ENCODE measurements at regions not wholly inside any gene's neighbourhood (a gene's known extent, or its start where the extent isn't known, plus 50 kb on each side); places are given as distances from the start of the nearest gene placed in this dataset.
"Not testable (repeated sequence)": the region's sequence is repeated elsewhere in the genome, so short reads cannot be mapped to it uniquely, and the experiment has no call there.

DNA sequence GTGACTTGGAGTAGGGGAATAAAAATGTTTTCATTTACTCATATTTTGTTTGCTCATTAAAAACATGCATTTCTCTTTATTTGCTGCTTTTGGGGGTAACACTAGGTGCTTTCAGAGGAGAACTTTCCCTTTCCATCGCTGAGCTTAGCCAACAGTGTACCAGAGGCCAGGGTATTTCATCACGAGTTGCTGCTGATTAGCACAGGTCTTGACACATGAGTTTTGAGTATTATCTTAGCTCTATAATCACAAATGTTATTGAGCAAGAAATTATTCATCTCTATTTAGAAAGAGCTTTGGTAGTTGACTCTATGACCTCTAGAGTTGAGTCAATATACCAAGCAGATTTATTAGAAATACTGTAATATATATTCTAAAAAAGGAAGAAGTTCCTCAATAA is 375.9 kb downstream of the NXPH1 start:
- Mint-ChIP-seq H3K27me3 (no peaks in the 10 kb centered on the region), H3K36me3 (ENCODE audit: low read depth) (no peaks in the 10 kb centered on the region), H3K4me1 (no peaks in the 10 kb centered on the region), H3K27ac (no peak overlapping the region), H3K4me3 (no peak overlapping the region), H3K9me3 (no peaks in the 10 kb centered on the region)
- no peak for DNase-seq
- ChIA-PET POLR2A (no interaction called here), CTCF (no interaction called here)

DNA sequence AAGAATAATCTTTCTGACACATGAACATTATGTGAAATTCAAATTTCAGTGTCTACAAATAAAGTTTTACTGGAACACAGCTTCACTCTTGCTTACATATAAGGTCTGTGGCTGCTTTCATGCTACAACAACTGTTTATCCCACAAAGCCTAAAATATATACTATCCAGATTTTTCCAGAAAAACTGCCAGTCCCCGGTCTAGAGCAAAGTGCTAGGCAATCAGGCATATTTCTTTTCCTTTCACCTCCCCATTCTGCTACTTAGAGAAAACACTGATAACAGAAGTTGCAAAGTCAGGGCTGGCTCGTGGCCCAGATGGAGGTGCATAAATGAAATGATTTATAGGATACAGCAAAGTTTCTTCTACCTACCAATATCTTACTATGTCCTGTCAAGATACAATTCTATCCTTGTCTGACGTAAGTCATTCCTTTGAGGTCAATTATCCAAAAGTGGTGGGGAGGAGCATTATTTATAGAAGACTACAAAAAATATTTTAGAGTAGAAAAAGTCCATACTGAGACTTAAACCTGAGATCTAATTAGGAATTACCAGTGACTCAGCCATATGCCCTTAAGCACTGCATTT is 384.1 kb downstream of the NXPH1 start:
- H3K9me3 Mint-ChIP-seq: no peaks in the 10 kb centered on the region
- no peaks in the 10 kb centered on the region for H3K4me1 Mint-ChIP-seq
- DNase-seq: no peak
- H3K27me3 Mint-ChIP-seq: no peaks in the 10 kb centered on the region
- H3K36me3 Mint-ChIP-seq (ENCODE audit: low read depth): no peaks in the 10 kb centered on the region
- no peak overlapping the region for H3K4me3 Mint-ChIP-seq
- CTCF ChIA-PET: no interaction called here
- POLR2A ChIA-PET: no interaction called here
- H3K27ac Mint-ChIP-seq: no peak overlapping the region

DNA sequence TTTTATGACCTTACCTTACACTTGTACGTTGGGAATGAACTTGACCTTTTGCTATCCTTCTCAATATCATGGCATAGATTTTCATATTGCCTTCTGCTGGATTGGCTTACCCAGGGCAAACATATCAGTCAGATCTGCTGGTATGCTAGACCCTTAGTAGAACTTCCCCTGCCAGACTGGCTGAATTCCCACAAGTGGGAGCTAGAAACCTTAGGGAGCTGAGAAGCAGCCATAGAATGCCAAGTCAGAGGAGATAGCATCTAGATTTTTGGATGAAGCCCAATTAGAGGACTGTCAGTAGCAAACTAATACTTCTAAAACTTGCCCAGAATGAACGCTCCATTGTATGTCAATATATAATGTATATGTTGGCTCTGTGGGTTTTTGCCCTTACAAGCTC is 385.0 kb downstream of the NXPH1 start:
- Mint-ChIP-seq H3K9me3 (no peaks in the 10 kb centered on the region), H3K4me1 (no peaks in the 10 kb centered on the region), H3K27me3 (no peaks in the 10 kb centered on the region), H3K36me3 (ENCODE audit: low read depth) (no peaks in the 10 kb centered on the region), H3K4me3 (no peak overlapping the region), H3K27ac (no peak overlapping the region)
- POLR2A ChIA-PET: no interaction called here
- DNase-seq: no peak
- CTCF ChIA-PET: no interaction called here

DNA sequence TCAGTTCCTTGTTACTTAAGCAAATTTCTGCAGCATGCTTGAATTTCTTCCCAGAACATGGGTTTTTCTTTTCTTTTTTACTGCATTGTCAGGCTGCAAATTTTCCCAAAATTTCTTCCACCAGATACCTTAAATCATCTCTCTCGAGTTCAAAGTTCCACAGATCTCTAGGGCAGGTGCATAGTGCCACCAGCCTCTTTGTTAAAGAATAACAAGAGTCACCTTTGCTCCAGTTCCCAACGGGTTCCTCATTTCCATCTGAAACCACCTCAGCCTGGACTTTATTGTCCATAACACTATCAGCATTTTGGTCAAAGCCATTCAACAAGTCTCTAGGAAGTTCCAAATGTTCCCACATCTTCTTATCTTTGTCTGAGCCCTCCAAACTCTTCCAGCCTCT is 389.2 kb downstream of the NXPH1 start:
- Mint-ChIP-seq H3K27me3 (no peaks in the 10 kb centered on the region), H3K4me1 (no peaks in the 10 kb centered on the region), H3K4me3 (no peak overlapping the region), H3K27ac (no peak overlapping the region), H3K9me3 (no peaks in the 10 kb centered on the region), H3K36me3 (ENCODE audit: low read depth) (no peaks in the 10 kb centered on the region)
- POLR2A ChIA-PET: no interaction called here
- DNase-seq: no peak
- CTCF ChIA-PET: no interaction called here

DNA sequence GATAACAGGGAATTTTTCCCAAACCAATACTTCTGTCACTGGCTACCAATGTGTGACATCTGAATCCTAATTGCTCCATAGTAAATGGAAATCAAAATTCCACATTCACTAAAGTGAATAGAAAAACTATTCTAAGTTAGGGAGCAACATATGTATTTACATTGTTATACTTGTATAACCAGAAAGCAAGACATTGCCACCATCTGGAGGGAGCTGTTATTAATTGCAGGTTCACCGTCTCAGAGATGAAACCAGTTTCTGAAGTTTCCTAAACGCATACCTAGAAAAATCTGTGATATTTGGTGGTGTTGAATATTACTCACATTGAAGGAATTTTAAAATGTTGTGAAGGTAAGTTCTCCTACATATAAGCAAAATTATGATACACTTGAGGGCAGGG is 390.1 kb downstream of the NXPH1 start:
- CTCF ChIA-PET: no interaction called here
- Mint-ChIP-seq H3K27me3 (no peaks in the 10 kb centered on the region), H3K4me1 (no peaks in the 10 kb centered on the region), H3K9me3 (no peaks in the 10 kb centered on the region), H3K27ac (no peak overlapping the region), H3K36me3 (ENCODE audit: low read depth) (no peaks in the 10 kb centered on the region), H3K4me3 (no peak overlapping the region)
- no peak for DNase-seq
- POLR2A ChIA-PET: no interaction called here

DNA sequence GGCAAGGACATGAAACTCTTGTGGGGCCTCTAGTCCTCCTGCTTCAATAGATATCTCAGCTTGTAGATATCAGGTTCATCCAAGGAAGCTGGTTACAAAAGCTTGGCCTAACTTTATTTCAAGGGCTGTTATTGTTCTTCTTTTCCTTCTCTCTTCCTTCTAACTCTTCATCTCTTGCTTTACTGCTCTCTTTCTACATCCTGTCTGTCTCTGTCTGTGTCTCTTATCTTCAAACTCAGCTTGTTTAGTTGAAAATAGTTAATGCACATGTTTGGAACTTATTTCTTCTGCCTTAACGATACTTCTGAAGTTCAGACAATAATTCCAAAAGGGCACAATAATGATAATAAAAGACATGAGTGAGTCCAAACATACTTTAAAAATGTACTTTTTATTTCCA is 393.9 kb downstream of the NXPH1 start:
- no peak for DNase-seq
- ChIA-PET CTCF (no interaction called here), POLR2A (no interaction called here)
- no peaks in the 10 kb centered on the region for H3K27me3 Mint-ChIP-seq
- H3K36me3 Mint-ChIP-seq (ENCODE audit: low read depth): no peaks in the 10 kb centered on the region
- H3K9me3 Mint-ChIP-seq: no peaks in the 10 kb centered on the region
- H3K4me3 Mint-ChIP-seq: no peak overlapping the region
- H3K4me1 Mint-ChIP-seq: no peaks in the 10 kb centered on the region
- no peak overlapping the region for H3K27ac Mint-ChIP-seq

DNA sequence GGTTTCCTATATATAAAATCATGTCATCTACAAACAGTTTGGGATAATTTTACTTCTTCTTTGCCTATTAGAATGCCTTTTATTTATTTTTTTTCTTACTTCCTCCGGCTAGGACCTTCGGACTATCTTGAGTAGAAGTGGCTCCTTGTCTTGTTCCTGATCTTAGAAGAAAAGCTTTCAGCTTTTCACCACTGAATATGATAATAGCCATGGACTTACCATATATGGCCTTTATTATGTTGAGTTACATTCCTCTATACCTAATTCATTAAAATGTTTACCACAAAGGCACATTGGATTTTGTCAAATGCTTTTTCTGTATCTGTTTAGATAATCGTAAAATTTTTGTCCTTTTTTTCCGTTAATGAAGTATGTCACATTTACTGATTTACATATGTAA is 395.7 kb downstream of the NXPH1 start:
- H3K27ac Mint-ChIP-seq: no peak overlapping the region
- CTCF ChIA-PET: no interaction called here
- H3K4me1 Mint-ChIP-seq: no peaks in the 10 kb centered on the region
- POLR2A ChIA-PET: no interaction called here
- H3K27me3 Mint-ChIP-seq: no peaks in the 10 kb centered on the region
- H3K4me3 Mint-ChIP-seq: no peak overlapping the region
- H3K9me3 Mint-ChIP-seq: peaks cover under 1% of the 10 kb centered on the region
- DNase-seq: no peak
- no peaks in the 10 kb centered on the region for H3K36me3 Mint-ChIP-seq (ENCODE audit: low read depth)

DNA sequence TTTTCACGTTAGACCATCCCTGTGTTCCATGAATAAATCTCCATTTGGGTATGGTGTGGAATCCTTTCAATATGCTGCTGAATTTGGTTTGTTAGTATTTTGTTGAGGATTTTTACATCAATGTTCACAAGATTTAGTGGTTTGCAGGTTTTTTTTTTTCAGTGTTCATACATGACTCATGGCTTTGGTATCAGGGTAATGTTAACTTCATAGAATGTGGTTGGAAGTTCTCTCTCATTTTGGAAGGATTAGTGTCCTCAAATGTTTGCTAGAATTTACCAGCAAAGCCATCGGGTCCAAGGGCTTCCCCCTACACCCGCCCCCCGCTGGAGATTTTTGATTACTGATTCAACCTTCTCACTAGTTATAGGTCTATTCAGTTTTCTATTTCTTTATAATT is 398.0 kb downstream of the NXPH1 start:
- DNase-seq: no peak
- Mint-ChIP-seq H3K27me3 (no peaks in the 10 kb centered on the region), H3K4me1 (no peaks in the 10 kb centered on the region), H3K36me3 (ENCODE audit: low read depth) (no peaks in the 10 kb centered on the region), H3K4me3 (no peak overlapping the region), H3K9me3 (peaks cover 4% of the 10 kb centered on the region), H3K27ac (no peak overlapping the region)
- ChIA-PET CTCF (no interaction called here), POLR2A (no interaction called here)

DNA sequence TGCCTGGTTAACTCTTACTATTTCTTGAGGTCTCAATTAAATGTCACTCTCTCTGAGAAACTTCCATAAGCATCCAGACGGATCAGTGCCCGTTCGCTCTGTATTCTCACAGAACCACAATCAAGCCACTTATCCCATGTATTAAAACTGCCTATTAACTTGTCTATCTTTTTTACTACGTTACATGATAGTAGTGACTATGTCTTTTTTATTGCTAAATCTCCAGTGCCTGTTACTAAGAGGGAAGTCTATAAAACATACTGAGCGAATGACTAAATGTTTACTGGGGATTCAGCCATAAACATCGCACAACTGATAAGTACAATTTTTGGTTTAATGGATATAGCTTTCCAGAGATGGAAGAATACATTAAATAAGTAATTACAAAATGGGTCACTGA is 399.9 kb downstream of the NXPH1 start:
- Mint-ChIP-seq H3K9me3 (peaks cover 4% of the 10 kb centered on the region), H3K27me3 (no peaks in the 10 kb centered on the region), H3K4me1 (no peaks in the 10 kb centered on the region), H3K4me3 (no peak overlapping the region), H3K27ac (no peak overlapping the region), H3K36me3 (ENCODE audit: low read depth) (no peaks in the 10 kb centered on the region)
- ChIA-PET POLR2A (no interaction called here), CTCF (no interaction called here)
- no peak for DNase-seq

DNA sequence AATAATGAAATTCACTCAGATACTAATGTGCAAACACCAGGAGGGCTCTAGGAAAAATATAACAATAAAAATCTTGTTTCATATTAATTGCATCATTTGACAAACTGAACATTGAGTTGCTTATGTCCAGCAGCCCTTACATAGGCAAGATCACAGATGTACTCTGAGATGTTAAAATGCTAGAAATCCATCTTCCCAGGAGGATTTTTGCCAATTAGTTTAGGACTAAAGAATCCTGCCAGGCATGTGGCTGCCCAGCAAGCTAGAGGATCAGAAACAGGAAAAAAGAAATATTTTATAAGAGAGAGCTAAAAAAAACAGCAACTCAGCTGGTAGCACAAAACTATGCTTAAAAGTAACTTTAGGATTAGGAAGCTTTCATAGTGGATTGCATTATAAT is 407.8 kb downstream of the NXPH1 start:
- ChIA-PET POLR2A (no interaction called here), CTCF (no interaction called here)
- Mint-ChIP-seq H3K4me1 (no peaks in the 10 kb centered on the region), H3K9me3 (no peaks in the 10 kb centered on the region), H3K27me3 (no peaks in the 10 kb centered on the region), H3K27ac (no peak overlapping the region), H3K4me3 (no peak overlapping the region), H3K36me3 (ENCODE audit: low read depth) (no peaks in the 10 kb centered on the region)
- no peak for DNase-seq

DNA sequence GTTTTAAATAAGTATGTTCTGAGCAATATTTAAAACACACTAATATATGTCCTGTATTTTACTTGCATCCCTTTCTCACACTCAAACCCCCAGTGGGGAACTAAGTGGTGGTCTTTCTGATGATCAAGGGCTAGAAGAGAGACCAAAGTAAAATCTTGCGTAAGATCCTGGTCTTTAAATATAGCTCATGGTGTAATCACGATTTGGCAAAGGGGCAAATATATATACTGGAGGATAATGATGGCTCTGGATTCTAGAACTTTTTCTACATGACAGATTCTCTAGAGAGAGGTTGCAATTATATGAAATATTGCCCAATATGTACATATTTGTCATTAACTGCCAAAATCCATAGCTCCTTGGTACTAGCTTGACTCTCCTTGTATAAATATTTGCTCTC is 438.3 kb downstream of the NXPH1 start:
- ChIA-PET CTCF (no interaction called here), POLR2A (no interaction called here)
- Mint-ChIP-seq H3K36me3 (ENCODE audit: low read depth) (no peaks in the 10 kb centered on the region), H3K4me3 (no peak overlapping the region), H3K9me3 (peaks cover 4% of the 10 kb centered on the region), H3K4me1 (no peaks in the 10 kb centered on the region), H3K27ac (no peak overlapping the region), H3K27me3 (no peaks in the 10 kb centered on the region)
- DNase-seq: no peak

DNA sequence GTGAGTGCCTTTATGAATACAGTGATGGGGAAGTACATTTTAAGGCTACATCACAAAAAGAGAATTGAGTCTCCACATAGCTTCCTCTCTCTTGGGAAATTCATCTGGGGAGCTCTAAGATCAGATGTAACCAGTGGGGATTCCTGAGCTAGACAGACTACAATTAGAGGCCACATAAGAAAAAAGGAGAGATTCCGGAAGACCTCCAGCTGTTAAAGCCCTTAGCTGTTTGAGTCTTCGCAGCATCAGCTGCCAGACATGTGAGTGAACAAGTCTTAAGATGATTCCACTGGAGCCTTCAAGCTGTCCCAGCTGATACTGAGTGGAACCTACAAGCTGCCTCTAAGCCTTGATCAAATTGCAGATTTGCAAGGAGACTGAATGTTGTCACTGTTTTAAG is 448.5 kb downstream of the NXPH1 start:
- CTCF ChIA-PET: no interaction called here

DNA sequence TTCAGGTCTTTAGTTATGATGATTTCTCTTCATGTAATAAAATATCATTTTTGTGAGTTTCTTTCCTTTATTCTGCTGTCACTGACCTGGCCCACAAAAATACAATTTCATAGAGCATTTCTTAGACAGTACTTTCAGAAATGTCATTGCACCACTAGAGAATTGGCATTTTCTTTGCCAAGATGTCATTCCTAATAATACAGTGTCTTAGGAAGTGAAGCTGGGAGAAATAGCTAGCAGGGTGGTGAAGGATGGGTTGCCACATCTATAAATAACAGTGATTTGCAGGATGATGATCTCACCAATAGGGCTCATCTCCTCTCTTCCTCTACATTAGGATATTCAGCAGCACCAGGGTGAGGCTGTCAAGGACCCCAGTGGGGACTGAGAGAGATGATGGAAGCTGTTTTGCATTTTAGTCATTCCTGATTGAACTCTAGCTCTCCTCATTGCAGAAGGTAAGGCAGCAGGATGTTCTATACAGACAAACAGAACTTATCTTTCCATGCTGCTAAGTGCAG is 452.1 kb downstream of the NXPH1 start:
- Mint-ChIP-seq H3K4me3 (no peak overlapping the region), H3K36me3 (ENCODE audit: low read depth) (no peaks in the 10 kb centered on the region), H3K27ac (no peak overlapping the region), H3K4me1 (no peaks in the 10 kb centered on the region), H3K27me3 (no peaks in the 10 kb centered on the region), H3K9me3 (no peaks in the 10 kb centered on the region)
- POLR2A ChIA-PET: interaction anchor here (0.6 kb wide), 1 partner anchor 1444 kb away, joined by 4 read pairs; no protein-coding TSS in a partner anchor
- CTCF ChIA-PET: no interaction called here
- DNase-seq: no peak

More for the DNA sequence above, 448.5 kb downstream of the NXPH1 start:
- POLR2A ChIA-PET: no interaction called here
- no peak overlapping the region for H3K4me3 Mint-ChIP-seq
- H3K36me3 Mint-ChIP-seq (ENCODE audit: low read depth): no peaks in the 10 kb centered on the region
- no peak for DNase-seq
- no peaks in the 10 kb centered on the region for H3K27me3 Mint-ChIP-seq
- H3K4me1 Mint-ChIP-seq: no peaks in the 10 kb centered on the region
- no peak overlapping the region for H3K27ac Mint-ChIP-seq
- peaks cover 5% of the 10 kb centered on the region for H3K9me3 Mint-ChIP-seq

DNA sequence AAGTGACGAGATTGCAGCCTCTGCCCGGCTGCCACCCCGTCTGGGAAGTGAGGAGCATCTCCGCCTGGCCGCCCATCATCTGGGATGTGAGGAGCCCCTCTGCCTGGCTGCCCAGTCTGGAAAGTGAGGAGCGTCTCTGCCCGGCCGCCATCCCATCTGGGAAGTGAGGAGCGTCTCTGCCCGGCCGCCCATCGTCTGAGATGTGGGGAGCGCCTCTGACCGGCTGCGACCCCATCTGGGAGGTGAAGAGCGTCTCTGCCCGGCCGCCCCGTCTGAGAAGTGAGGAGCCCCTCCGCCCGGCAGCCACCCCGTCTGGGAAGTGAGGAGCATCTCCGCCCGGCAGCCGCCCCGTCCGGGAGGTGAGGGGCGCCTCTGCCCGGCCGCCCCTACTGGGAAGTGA is 456.9 kb downstream of the NXPH1 start:
- CTCF ChIA-PET; DNase-seq; H3K4me1 Mint-ChIP-seq; H3K4me3 Mint-ChIP-seq; H3K27ac Mint-ChIP-seq; H3K36me3 Mint-ChIP-seq (ENCODE audit: low read depth); POLR2A ChIA-PET; H3K9me3 Mint-ChIP-seq; H3K27me3 Mint-ChIP-seq: not testable (repeated sequence)
